Thyroid gland (tissue), 4 donors: ENCODE measurements at regions not wholly inside any gene's neighbourhood (a gene's known extent, or its start where the extent isn't known, plus 50 kb on each side); places are given as distances from the start of the nearest gene placed in this dataset.

Experiments
- DNase-seq, 2 donors: peaks; one replicate each; pipeline ENCODE4 v3.0.0-alpha.2; 2019
- H3K27ac ChIP-seq, 3 donors: fragments of 200-600 bp; sonication (generic); 1 replicate in 2 of 3; 2 replicates in 1 of 3; pipeline ENCODE4 v1.5.1; 2016 to 2019; ENCODE audit warnings: mild to moderate bottlenecking in 1 of 3, moderate library complexity in 1 of 3
- H3K27me3 ChIP-seq: fragments of 200-600 bp; sonication (generic); one replicate; pipeline ENCODE4 v1.5.1; 2019
- H3K36me3 ChIP-seq, 2 donors: fragments of 200-600 bp; sonication (generic); one replicate each; pipeline ENCODE4 v1.5.1; 2016 to 2019
- H3K4me1 ChIP-seq, 2 donors: fragments of 200-600 bp; sonication (generic); one replicate each; pipeline ENCODE4 v1.5.1; 2017 to 2019
- H3K4me3 ChIP-seq, 3 donors: fragments of 200-600 bp; sonication (generic); replicated peaks in 1 of 3; 1 replicate in 2 of 3; 2 replicates in 1 of 3; pipeline ENCODE4 v1.5.1; 2016; ENCODE audit warnings: mild to moderate bottlenecking in 1 of 3
- H3K9me3 ChIP-seq: fragments of 200-600 bp; sonication (generic); one replicate; pipeline ENCODE4 v1.5.1; 2017
- CTCF ChIP-seq, 6 experiments: fragments of 200-600 bp in 3 of 6; fragments of 450-650 bp in 3 of 6; sonication (generic) in 3 of 6; IDR thresholded peaks; one replicate each; pipeline ENCODE4 v1.5.1; 2016 to 2019; ENCODE audit warnings: antibody characterized with exemption in 6 of 6, mild to moderate bottlenecking in 2 of 6, inconsistent platforms in 1 of 6, moderate library complexity in 1 of 6
- POLR2A ChIP-seq, 2 donors: fragments of 450-650 bp; IDR thresholded peaks; one replicate each; pipeline ENCODE4 v1.6.1; 2017; ENCODE audit warnings: antibody characterized with exemption in 2 of 2, mild to moderate bottlenecking in 2 of 2, moderate library complexity in 1 of 2
- whole genome bisulfite sequencing, 2 donors: methylation state at CpG; one replicate each; pipeline ENCODE4 v1.1.5; 2017; 5-methylcytosine and 5-hydroxymethylcytosine counted together
- intact Hi-C: fragments of 100-400 bp; cut with DNase I; formaldehyde crosslinking; loops from one replicate; pipeline ENCODE4 v1.15.1; 2023

DNA sequence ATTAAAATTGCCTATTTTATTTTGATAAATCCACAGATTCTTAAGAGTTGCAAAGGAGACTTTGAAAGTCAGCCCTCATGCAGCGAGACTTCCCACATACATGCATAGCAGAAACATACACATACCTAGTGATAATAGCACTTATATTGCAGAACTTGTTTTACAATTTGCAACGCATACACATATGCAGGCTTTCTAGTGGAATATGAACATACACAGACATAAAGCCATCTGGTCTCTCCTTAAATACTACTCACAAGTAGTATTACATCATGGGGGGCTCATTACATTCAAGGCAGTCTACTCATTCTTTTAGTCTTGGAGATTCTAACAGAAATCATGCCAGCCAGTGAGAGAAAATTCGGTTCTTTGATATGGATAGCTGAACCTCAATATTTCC, 295.1 kb upstream of the RND3 start:
- Histone ChIP-seq H3K9me3 (no peaks in the 10 kb centered on the region), H3K27ac (no peak overlapping the region), H3K27me3 (no peaks in the 10 kb centered on the region), H3K4me1 (no peaks in the 10 kb centered on the region), H3K36me3 (no peaks in the 10 kb centered on the region), H3K4me3 (no peak overlapping the region)
- WGBS, 2 donors: 93 to 94% methylated on average over 3 of the region's 3 CpGs
- no peak for TF ChIP-seq CTCF (IDR thresholded peaks at IDR 0.05)
- no peak for TF ChIP-seq POLR2A (IDR thresholded peaks at IDR 0.05)
- intact Hi-C loops: no loop called here
- no peak for DNase-seq

- Histone ChIP-seq H3K27ac (no peak overlapping the region), H3K4me3 (no peak overlapping the region), H3K4me1 (no peaks in the 10 kb centered on the region), H3K9me3 (no peaks in the 10 kb centered on the region), H3K36me3 (no peaks in the 10 kb centered on the region), H3K27me3 (no peaks in the 10 kb centered on the region)
- intact Hi-C loops: no loop called here
- TF ChIP-seq CTCF (IDR thresholded peaks at IDR 0.05) (no peak), POLR2A (IDR thresholded peaks at IDR 0.05) (no peak)
- 87 to 88% methylated on average over 7 of the region's 7 CpGs for WGBS, 2 donors
- DNase-seq: no peak
Measured at GRCh38 chr2:150781142-150781541, 293.7 kb upstream of the RND3 start.

GRCh38 chr2:150778828-150779227, 291.4 kb upstream of the RND3 start:
- Histone ChIP-seq H3K27ac (no peak overlapping the region), H3K4me1 (no peaks in the 10 kb centered on the region), H3K4me3 (no peak overlapping the region), H3K27me3 (no peaks in the 10 kb centered on the region), H3K36me3 (no peaks in the 10 kb centered on the region), H3K9me3 (no peaks in the 10 kb centered on the region)
- DNase-seq: no peak
- TF ChIP-seq CTCF (IDR thresholded peaks at IDR 0.05): no peak
- no peak for TF ChIP-seq POLR2A (IDR thresholded peaks at IDR 0.05)
- intact Hi-C loops: no loop called here
- 51 to 57% methylated on average over 1 of the region's 1 CpG for WGBS, 2 donors

GRCh38 chr2:150769421-150769820, 282.0 kb upstream of the RND3 start:
- Histone ChIP-seq H3K4me1 (no peaks in the 10 kb centered on the region), H3K36me3 (no peaks in the 10 kb centered on the region), H3K9me3 (no peaks in the 10 kb centered on the region), H3K4me3 (no peak overlapping the region), H3K27ac (no peak overlapping the region), H3K27me3 (no peaks in the 10 kb centered on the region)
- intact Hi-C loops: no loop called here
- TF ChIP-seq CTCF (IDR thresholded peaks at IDR 0.05) (no peak), POLR2A (IDR thresholded peaks at IDR 0.05) (no peak)
- 79 to 92% methylated on average over 1 of the region's 1 CpG for WGBS, 2 donors
- no peak for DNase-seq

DNA sequence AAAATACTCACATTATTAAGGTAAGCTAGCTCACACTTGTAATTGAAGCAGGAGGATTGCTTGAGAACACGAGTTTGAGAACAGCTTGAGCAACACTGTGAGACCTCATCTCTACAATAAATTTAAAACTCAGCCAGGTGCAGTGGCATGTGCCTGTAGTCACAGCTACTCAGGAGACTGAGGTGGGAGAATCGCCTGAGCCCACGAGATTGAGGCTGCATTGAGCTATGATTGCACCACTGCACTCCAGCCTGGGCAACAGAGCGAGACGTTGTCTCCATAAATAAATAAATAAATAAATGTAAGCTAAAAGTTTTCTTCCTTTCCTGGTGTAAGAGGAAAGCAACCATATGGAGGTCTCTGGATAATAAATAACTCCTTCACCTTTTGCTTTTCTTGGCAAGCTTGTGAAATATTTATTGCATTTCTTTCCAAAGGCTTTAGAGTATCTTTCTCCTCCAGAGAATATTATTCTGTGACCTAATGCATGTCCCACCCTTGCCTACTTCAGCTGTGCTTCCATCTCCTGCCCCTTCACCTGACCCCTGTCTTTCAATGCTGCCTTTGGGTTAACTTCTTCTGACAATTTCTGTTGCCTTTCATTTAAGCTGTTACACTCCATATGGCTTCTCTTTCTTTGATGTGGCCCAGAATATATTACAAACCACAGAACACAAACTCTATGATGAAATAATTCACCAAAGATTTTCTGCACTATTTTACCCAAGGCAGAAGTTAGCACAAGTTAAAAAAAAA, 280.7 kb upstream of the RND3 start:
- Histone ChIP-seq H3K36me3 (no peaks in the 10 kb centered on the region), H3K27ac (no peak overlapping the region), H3K27me3 (no peaks in the 10 kb centered on the region), H3K4me3 (no peak overlapping the region), H3K4me1 (no peaks in the 10 kb centered on the region), H3K9me3 (no peaks in the 10 kb centered on the region)
- 38 to 50% methylated on average over 5 of the region's 5 CpGs for WGBS, 2 donors
- DNase-seq: no peak
- TF ChIP-seq POLR2A (IDR thresholded peaks at IDR 0.05): no peak
- no peak for TF ChIP-seq CTCF (IDR thresholded peaks at IDR 0.05)
- intact Hi-C loops: no loop called here
